ENCODE measurements at regions not wholly inside any gene's neighbourhood (a gene's known extent, or its start where the extent isn't known, plus 50 kb on each side); places are given as distances from the start of the nearest gene placed in this dataset.
"Not testable (repeated sequence)": the region's sequence is repeated elsewhere in the genome, so short reads cannot be mapped to it uniquely, and the experiment has no call there.

DNA sequence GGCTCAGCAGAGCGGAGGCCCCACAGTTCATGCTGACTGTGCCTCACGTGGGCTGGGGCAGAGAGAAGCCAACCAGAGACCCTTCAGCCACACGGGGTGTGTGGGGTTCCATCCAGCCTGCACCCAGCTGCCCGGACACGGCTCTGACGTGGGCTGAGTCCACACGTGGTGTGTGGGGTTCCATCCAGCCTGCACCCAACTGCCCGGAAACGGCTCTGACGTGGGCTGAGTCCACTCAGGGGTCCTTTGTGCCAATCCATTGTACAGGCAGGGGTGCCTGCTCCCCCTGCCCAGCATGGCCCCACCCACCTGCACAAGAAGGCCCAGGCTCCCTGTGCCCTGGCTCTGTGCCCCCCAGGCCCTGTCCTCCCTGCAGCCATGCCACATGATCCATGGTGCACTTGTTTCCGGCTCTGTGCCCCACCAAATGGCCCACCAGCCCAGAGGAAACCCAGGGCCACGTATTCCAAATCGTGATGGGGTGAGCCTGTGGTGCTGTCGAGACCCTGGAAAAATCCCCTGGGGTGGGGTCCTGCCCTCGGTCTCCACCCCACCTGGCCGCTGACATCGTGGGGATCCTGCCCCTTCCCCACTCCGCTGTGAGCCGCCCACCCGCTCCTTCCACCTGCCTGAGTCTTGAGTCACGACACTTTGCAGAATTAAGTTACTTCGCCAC, 99.3 kb upstream of the SFSWAP start:
- no peak for DNase-seq

- no peak for DNase-seq
Measured at GRCh38 chr12:131612092-131612755, 98.7 kb upstream of the SFSWAP start.

DNA sequence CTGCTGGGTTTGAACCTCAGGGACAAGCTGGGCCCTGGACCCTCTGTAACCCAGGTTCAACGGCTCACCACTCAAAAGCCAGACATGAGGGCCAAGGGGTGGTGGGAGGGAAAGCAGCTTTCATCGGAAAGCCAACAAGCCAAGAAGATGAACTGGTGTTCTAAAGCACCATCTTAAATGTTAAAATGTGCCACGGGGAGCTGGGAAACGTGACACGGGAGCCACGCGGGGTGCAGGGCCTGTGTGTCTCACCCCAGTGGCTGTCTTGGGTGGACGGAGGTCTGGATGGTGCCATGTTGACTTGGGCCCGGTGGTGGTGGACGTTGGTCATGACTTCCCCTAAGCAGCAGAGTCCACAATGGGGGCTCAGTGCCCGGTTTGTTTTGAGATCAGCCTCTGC, 97.7 kb upstream of the SFSWAP start:
- DNase-seq, result no peak

- DNase-seq, result no peak
Measured at GRCh38 chr12:131613678-131614077, 97.2 kb upstream of the SFSWAP start.

- no peak for DNase-seq
Measured at GRCh38 chr12:131615326-131616042, 95.4 kb upstream of the SFSWAP start.

DNA sequence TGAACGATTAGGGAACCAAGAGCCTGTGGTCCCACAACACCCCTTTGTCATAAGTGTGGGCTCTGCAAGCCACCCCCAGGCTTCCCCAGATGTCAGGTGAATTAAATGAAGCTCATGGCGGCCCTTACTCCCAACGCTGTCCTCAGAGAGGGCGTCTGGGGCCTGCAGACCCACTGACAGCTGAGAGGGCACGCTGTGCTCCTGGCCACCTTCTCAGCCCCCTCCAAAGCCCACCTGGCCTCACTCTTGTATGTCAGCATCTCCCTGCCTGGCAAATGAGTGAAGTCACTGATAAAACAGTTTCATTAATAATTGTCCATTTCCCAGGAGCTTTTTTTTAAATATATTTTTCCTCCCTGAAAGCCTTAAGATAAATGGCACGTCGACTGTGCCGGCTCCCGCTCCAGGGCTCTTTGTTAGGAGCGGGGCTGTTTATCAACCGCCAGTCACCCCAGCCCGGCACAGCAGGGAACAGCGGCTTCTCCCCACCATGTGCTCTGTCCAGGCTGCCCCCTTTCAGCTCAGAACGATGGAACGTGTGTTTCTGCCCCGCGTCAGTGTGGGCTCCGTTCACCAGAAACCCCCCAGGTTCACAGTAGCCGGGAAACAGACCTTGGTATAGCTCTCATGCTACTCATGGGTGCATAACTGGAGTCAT, 94.7 kb upstream of the SFSWAP start:
- DNase-seq, result no peak

- DNase-seq, result no peak
Measured at GRCh38 chr12:131616738-131617137, 94.2 kb upstream of the SFSWAP start.

GRCh38 chr12:131617179-131617578, 93.7 kb upstream of the SFSWAP start:
- DNase-seq, result no peak

DNA sequence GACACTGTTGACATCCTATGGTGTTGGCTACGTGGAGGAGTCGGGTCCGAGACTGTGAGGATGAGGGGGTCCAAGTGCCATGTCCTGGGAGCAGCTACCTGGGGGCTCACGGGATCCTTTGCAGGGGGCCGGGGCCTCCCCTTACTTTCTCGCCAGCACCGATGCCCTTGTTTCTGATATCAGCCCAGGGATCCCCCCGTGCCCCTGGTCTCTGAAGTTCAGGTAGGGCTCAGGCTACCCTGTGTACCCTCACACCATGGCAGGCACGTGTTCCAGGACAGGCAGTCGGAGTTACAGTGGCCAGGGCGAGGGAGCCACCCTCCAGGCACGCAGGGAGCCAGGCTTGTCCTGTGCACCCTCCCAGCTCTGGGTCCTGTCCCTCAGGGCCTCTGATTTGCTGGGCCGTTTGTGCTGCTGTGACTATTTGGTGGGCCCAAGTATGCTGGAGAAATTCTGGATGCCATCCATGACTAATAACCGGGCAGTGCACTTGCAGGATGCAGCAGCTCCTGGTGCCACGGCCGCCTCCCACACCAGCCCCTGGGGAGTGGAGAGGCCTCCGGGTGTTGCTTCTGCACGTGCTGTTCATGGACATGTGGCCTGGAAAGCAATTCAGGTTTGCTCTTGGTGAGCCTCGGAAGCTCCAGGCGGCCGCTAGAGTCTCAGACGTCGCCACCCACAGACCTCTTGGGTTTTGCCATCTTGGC, 93.1 kb upstream of the SFSWAP start:
- no peak for DNase-seq

DNA sequence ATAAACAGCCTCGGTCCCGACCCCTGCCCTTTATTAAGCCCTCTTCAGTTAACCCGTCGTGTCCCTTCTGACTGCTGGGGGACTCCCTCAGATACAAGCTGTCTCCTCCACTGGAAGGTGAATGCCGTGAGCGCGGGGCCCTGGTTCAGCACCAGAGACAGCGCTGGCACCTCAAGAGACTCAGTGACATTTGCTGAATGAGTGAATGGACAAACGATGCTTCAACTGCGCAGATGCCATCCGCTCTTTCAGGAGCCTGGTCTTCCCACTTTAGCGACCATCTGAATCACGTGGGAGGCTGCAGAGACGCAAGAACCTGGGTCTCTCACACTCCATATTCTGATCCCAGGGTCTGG, 92.6 kb upstream of the SFSWAP start:
- DNase-seq, result no peak

- DNase-seq, result no peak
Measured at GRCh38 chr12:131618701-131619100, 92.2 kb upstream of the SFSWAP start.

GRCh38 chr12:131619106-131619642, 91.7 kb upstream of the SFSWAP start:
- no peak for DNase-seq

GRCh38 chr12:131619736-131620506, 91.0 kb upstream of the SFSWAP start:
- no peak for DNase-seq

DNA sequence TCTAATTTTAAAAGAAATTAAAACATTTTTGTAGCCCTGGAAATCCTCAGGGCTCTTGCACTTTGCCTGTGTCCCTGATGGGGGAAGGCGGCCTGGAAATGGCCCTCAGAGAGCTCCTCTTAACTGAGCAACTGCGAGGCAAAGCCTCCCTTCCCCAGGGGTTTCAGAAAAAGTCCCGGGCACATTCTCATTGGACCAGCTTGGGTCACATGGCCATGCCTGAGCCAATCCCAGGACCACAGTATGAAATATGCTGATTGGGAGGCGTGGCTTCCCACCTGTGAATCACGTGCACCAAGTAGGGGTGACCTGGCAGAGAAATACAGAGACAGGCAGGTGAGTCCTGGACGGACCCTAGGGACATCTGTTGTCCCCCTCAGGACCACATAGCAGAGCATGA, 90.4 kb upstream of the SFSWAP start:
- DNase-seq, result no peak

- no peak for DNase-seq
Measured at GRCh38 chr12:131620946-131621681, 89.8 kb upstream of the SFSWAP start.

- no peak for DNase-seq
Measured at GRCh38 chr12:131621701-131622421, 89.0 kb upstream of the SFSWAP start.

- DNase-seq, result no peak
Measured at GRCh38 chr12:131622422-131622955, 88.4 kb upstream of the SFSWAP start.

- DNase-seq, result not testable (repeated sequence)
Measured at GRCh38 chr12:131623404-131624368, 87.2 kb upstream of the SFSWAP start.

DNA sequence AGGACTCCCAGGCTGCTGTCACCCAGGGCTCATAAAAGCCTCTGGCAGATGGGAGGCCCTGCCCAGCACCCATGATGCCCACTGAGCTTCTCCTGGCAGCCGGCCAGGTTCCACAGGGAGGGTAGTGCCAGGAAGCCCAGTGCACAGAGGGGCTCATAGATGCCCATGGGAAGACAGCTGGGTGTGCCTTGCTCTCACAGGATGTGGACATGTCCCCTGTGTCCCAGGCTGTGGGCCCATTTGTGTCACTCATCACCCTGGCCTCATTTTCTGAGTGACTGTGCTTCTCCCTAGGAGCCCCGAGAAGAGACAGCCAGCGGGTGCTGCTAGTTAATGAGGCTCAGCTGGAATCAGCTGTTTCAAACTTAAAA, 86.5 kb upstream of the SFSWAP start:
- DNase-seq, result not testable (repeated sequence)

Data from NCI-H1092 (cell line).